CD14-positive monocyte (primary cell): ENCODE measurements at regions not wholly inside any gene's neighbourhood (a gene's known extent, or its start where the extent isn't known, plus 50 kb on each side); places are given as distances from the start of the nearest gene placed in this dataset.

Experiments
- DNase-seq, 3 donors: peaks; one replicate each; pipeline ENCODE4 v3.0.0-alpha.2; 2011 to 2022
- H2AFZ ChIP-seq: 2 replicates; pipeline ENCODE4 v1.6.0; 2012; ENCODE audit warnings: mild to moderate bottlenecking, low read depth, low read length, inconsistent platforms; ENCODE audit not compliant: insufficient read depth, poor library complexity, severe bottlenecking
- H3K27ac ChIP-seq, 2 donors: 1 replicate in 1 of 2; 2 replicates in 1 of 2; pipeline ENCODE4 v1.5.1; 2012 to 2013; ENCODE audit warnings: low read length in 2 of 2, control low read depth in 1 of 2, inconsistent platforms in 1 of 2, low read depth in 1 of 2, mild to moderate bottlenecking in 1 of 2
- H3K27me3 ChIP-seq, 2 donors: one replicate each; pipeline versions ENCODE4 v1.6.0 to v1.6.1; 2011 to 2013; ENCODE audit warnings: low read length in 2 of 2; ENCODE audit not compliant: control insufficient read depth in 2 of 2, insufficient read depth in 2 of 2
- H3K36me3 ChIP-seq, 2 donors: replicated peaks in 1 of 2; 1 replicate in 1 of 2; 2 replicates in 1 of 2; pipeline versions ENCODE4 v1.5.1 to v1.6.1; 2012 to 2013; ENCODE audit warnings: low read length in 2 of 2, control low read depth in 1 of 2, inconsistent platforms in 1 of 2, mild to moderate bottlenecking in 1 of 2; ENCODE audit not compliant: insufficient read depth in 2 of 2, control insufficient read depth in 1 of 2
- H3K4me1 ChIP-seq, 2 donors: 1 replicate in 1 of 2; 2 replicates in 1 of 2; pipeline versions ENCODE4 v1.5.1 to v1.6.1; 2012 to 2013; ENCODE audit warnings: low read length in 2 of 2, control low read depth in 1 of 2, inconsistent platforms in 1 of 2, mild to moderate bottlenecking in 1 of 2, moderate library complexity in 1 of 2; ENCODE audit not compliant: insufficient read depth in 2 of 2, control insufficient read depth in 1 of 2
- H3K4me2 ChIP-seq: replicated peaks from 2 replicates; pipeline ENCODE3; 2012; ENCODE audit warnings: low read length, moderate library complexity, mild to moderate bottlenecking; ENCODE audit not compliant: poor library complexity, severe bottlenecking; ENCODE audit errors: extremely low read depth
- H3K4me3 ChIP-seq, 3 experiments: fragments of 200-600 bp in 1 of 3; sonication (generic) in 1 of 3; replicated peaks in 1 of 3; 1 replicate in 2 of 3; 2 replicates in 1 of 3; pipeline ENCODE4 v1.5.1; 2011 to 2013; ENCODE audit warnings: low read length in 3 of 3, mild to moderate bottlenecking in 3 of 3, control low read depth in 2 of 3, low read depth in 2 of 3, inconsistent platforms in 1 of 3, moderate library complexity in 1 of 3
- H3K79me2 ChIP-seq: 2 replicates; pipeline ENCODE4 v1.6.0; 2012; ENCODE audit warnings: mild to moderate bottlenecking, control low read depth, inconsistent platforms, low read length, moderate library complexity; ENCODE audit not compliant: insufficient read depth
- H3K9ac ChIP-seq: 2 replicates; pipeline ENCODE4 v1.6.0; 2017; ENCODE audit warnings: low read length, mild to moderate bottlenecking; ENCODE audit not compliant: insufficient read depth, poor library complexity, severe bottlenecking
- H3K9me3 ChIP-seq, 2 donors: replicated peaks in 1 of 2; 1 replicate in 1 of 2; 2 replicates in 1 of 2; pipeline versions ENCODE4 v1.5.1 to v1.6.1; 2012 to 2013; ENCODE audit warnings: low read length in 2 of 2, control low read depth in 1 of 2; ENCODE audit not compliant: control insufficient read depth in 1 of 2, insufficient read depth in 1 of 2
- H4K20me1 ChIP-seq: 2 replicates; pipeline ENCODE4 v1.6.0; 2012; ENCODE audit warnings: mild to moderate bottlenecking, low read length, control low read depth, moderate library complexity; ENCODE audit not compliant: insufficient read depth
- H3K27ac Mint-ChIP-seq, 7 donors: one replicate each; pipeline ENCODE4 v1.8.0; 2020; ENCODE audit warnings: mild to moderate bottlenecking in 7 of 7, mixed read lengths in 7 of 7, moderate library complexity in 6 of 7, inconsistent platforms in 2 of 7
- H3K27me3 Mint-ChIP-seq, 3 donors: one replicate each; pipeline ENCODE4 v1.8.0; 2021 to 2022; ENCODE audit warnings: low read depth in 3 of 3, mild to moderate bottlenecking in 3 of 3, mixed read lengths in 3 of 3, moderate library complexity in 3 of 3, inconsistent platforms in 1 of 3
- H3K36me3 Mint-ChIP-seq, 2 donors: one replicate each; pipeline ENCODE4 v1.8.0; 2020; ENCODE audit warnings: mixed read lengths in 2 of 2, inconsistent platforms in 1 of 2, mild to moderate bottlenecking in 1 of 2
- H3K4me1 Mint-ChIP-seq: one replicate; pipeline ENCODE4 v1.8.0; 2020; ENCODE audit warnings: mild to moderate bottlenecking, mixed read lengths
- H3K4me3 Mint-ChIP-seq, 2 donors: one replicate each; pipeline ENCODE4 v1.8.0; 2020; ENCODE audit warnings: mild to moderate bottlenecking in 2 of 2, mixed read lengths in 2 of 2, moderate library complexity in 1 of 2
- H3K9me3 Mint-ChIP-seq, 7 donors: one replicate each; pipeline ENCODE4 v1.8.0; 2020 to 2022; ENCODE audit warnings: mixed read lengths in 7 of 7, mild to moderate bottlenecking in 6 of 7, moderate library complexity in 6 of 7, inconsistent platforms in 2 of 7
- CTCF ChIP-seq: fragments of 200-600 bp; IDR thresholded peaks from one replicate; pipeline ENCODE4 v1.8.0; 2022; ENCODE audit warnings: antibody characterized with exemption, mild to moderate bottlenecking
- WGBS: methylation state at CpG from one replicate; pipeline ENCODE4 v1.1.5; 2013; ENCODE audit warnings: missing lambda C conversion rate; ENCODE audit not compliant: insufficient coverage; 5-methylcytosine and 5-hydroxymethylcytosine counted together
- intact Hi-C, 2 donors: fragments of 100-400 bp; cut with micrococcal nuclease; formaldehyde crosslinking; loops; one replicate each; pipeline versions ENCODE4 v1.15.0 to v1.15.1; 2023

- H3K4me3 ChIP-seq, result no peak overlapping the region
- H3K27me3 ChIP-seq, result no peaks in the 10 kb centered on the region
- H3K4me2 ChIP-seq, result no peak overlapping the region
- no peaks in the 10 kb centered on the region for H3K27me3 Mint-ChIP-seq
- H3K4me1 Mint-ChIP-seq, result no peaks in the 10 kb centered on the region
- H3K9ac ChIP-seq, result no peak overlapping the region
- no peak overlapping the region for H2AFZ ChIP-seq
- peaks cover 6 to 13% of the 10 kb centered on the region in 2 donors for H3K9me3 ChIP-seq
- TF ChIP-seq CTCF, result no peak
- no peak overlapping the region for H3K27ac Mint-ChIP-seq
- H3K79me2 ChIP-seq, result no peaks in the 10 kb centered on the region
- intact Hi-C loops, result no loop called here
- no peak overlapping the region for H3K4me3 Mint-ChIP-seq
- no peak overlapping the region for H3K27ac ChIP-seq
- H3K36me3 ChIP-seq, result no peaks in the 10 kb centered on the region
- no peaks in the 10 kb centered on the region for H3K36me3 Mint-ChIP-seq
- 100% methylated on average over 1 of the region's 2 CpGs for WGBS
- peaks cover 0 to 10% (median 2%) of the 10 kb centered on the region in 7 donors for H3K9me3 Mint-ChIP-seq
- no peaks in the 10 kb centered on the region for H4K20me1 ChIP-seq
- no peak for DNase-seq
- H3K4me1 ChIP-seq, result no peaks in the 10 kb centered on the region
These were observed 683.3 kb upstream of the KLHL29 start for GRCh38 chr2:22701561-22702160.

- TF ChIP-seq CTCF, result no peak
- Histone ChIP-seq H3K36me3 (no peaks in the 10 kb centered on the region), H3K4me2 (no peak overlapping the region), H3K27me3 (no peaks in the 10 kb centered on the region), H4K20me1 (no peaks in the 10 kb centered on the region), H3K9me3 (peaks cover 9 to 21% of the 10 kb centered on the region in 2 donors), H3K79me2 (no peaks in the 10 kb centered on the region), H3K9ac (no peak overlapping the region), H3K4me3 (no peak overlapping the region), H2AFZ (no peak overlapping the region), H3K27ac (no peak overlapping the region), H3K4me1 (no peaks in the 10 kb centered on the region)
- Mint-ChIP-seq H3K4me1 (no peaks in the 10 kb centered on the region), H3K36me3 (no peaks in the 10 kb centered on the region), H3K4me3 (no peak overlapping the region), H3K27ac (peak overlapping the region in 2 of 7 donors; percentile 32 to 63), H3K27me3 (no peaks in the 10 kb centered on the region), H3K9me3 (peaks cover 0 to 16% (median 2%) of the 10 kb centered on the region in 7 donors)
- intact Hi-C loops, result no loop called here
- DNase-seq, result no peak
- WGBS, result 88% methylated on average over 1 of the region's 1 CpG
These were observed 681.6 kb upstream of the KLHL29 start for GRCh38 chr2:22703286-22703920.
